Trophoblast cell (in vitro differentiated cells and primary cell): ENCODE measurements at regions not wholly inside any gene's neighbourhood (a gene's known extent, or its start where the extent isn't known, plus 50 kb on each side); places are given as distances from the start of the nearest gene placed in this dataset.

Source experiments
- DNase-seq, 2 donors: peaks; one replicate each; pipeline ENCODE4 v3.0.0-alpha.2; 2016
- H2AFZ ChIP-seq: 2 replicates; pipeline ENCODE4 v1.6.1; 2013; ENCODE audit warnings: low read length, moderate library complexity, mild to moderate bottlenecking; ENCODE audit not compliant: insufficient read depth, poor library complexity
- H2AK5ac ChIP-seq: 2 replicates; pipeline ENCODE4 v1.6.1; 2013; ENCODE audit warnings: mild to moderate bottlenecking, low read length
- H2BK120ac ChIP-seq: 2 replicates; pipeline ENCODE4 v1.6.1; 2013; ENCODE audit warnings: low read length, mild to moderate bottlenecking, moderate library complexity; ENCODE audit not compliant: insufficient read depth, poor library complexity
- H2BK12ac ChIP-seq: 2 replicates; pipeline ENCODE4 v1.6.1; 2013; ENCODE audit warnings: mild to moderate bottlenecking, low read length, moderate library complexity
- H2BK5ac ChIP-seq: 2 replicates; pipeline ENCODE4 v1.6.1; 2013; ENCODE audit warnings: low read length, low read depth, moderate library complexity, mild to moderate bottlenecking; ENCODE audit not compliant: poor library complexity
- H3K14ac ChIP-seq: 2 replicates; pipeline ENCODE4 v1.6.1; 2013; ENCODE audit warnings: mild to moderate bottlenecking, low read length
- H3K18ac ChIP-seq: 2 replicates; pipeline ENCODE4 v1.6.1; 2013; ENCODE audit warnings: mild to moderate bottlenecking, low read length
- H3K23ac ChIP-seq: 2 replicates; pipeline ENCODE4 v1.6.1; 2013; ENCODE audit warnings: low read length
- H3K27ac ChIP-seq: 2 replicates; pipeline ENCODE4 v1.5.1; 2013; ENCODE audit warnings: low read depth, mild to moderate bottlenecking, inconsistent platforms, low read length, moderate library complexity
- H3K27me3 ChIP-seq: 2 replicates; pipeline ENCODE4 v1.6.1; 2013; ENCODE audit warnings: inconsistent platforms, mild to moderate bottlenecking, low read length, moderate library complexity; ENCODE audit not compliant: insufficient read depth
- H3K36me3 ChIP-seq, 2 experiments: 1 replicate in 1 of 2; 2 replicates in 1 of 2; pipeline ENCODE4 v1.6.1; 2013; ENCODE audit warnings: low read length in 2 of 2, mild to moderate bottlenecking in 2 of 2, moderate library complexity in 1 of 2; ENCODE audit not compliant: insufficient read depth in 2 of 2, control insufficient read depth in 1 of 2
- H3K4ac ChIP-seq: 2 replicates; pipeline ENCODE4 v1.6.1; 2013; ENCODE audit warnings: low read depth, mild to moderate bottlenecking, low read length, moderate library complexity
- H3K4me1 ChIP-seq, 2 experiments: 1 replicate in 1 of 2; 2 replicates in 1 of 2; pipeline ENCODE4 v1.6.1; 2013; ENCODE audit warnings: low read length in 2 of 2, mild to moderate bottlenecking in 2 of 2, moderate library complexity in 1 of 2; ENCODE audit not compliant: insufficient read depth in 2 of 2, control insufficient read depth in 1 of 2
- H3K4me2 ChIP-seq: 2 replicates; pipeline ENCODE4 v1.6.1; 2013; ENCODE audit warnings: inconsistent platforms, mild to moderate bottlenecking, low read length, moderate library complexity
- H3K4me3 ChIP-seq: 2 replicates; pipeline ENCODE4 v1.5.1; 2013; ENCODE audit warnings: mild to moderate bottlenecking, low read depth, low read length, inconsistent platforms
- H3K79me1 ChIP-seq: one replicate; pipeline ENCODE4 v1.6.1; 2013; ENCODE audit warnings: low read length
- H3K79me2 ChIP-seq: 2 replicates; pipeline ENCODE4 v1.6.1; 2013; ENCODE audit warnings: low read length, mild to moderate bottlenecking; ENCODE audit not compliant: control insufficient read depth, insufficient read depth, poor library complexity
- H3K9ac ChIP-seq: 2 replicates; pipeline ENCODE4 v1.6.1; 2013; ENCODE audit warnings: mild to moderate bottlenecking, low read length
- H3K9me3 ChIP-seq: 2 replicates; pipeline ENCODE4 v1.6.1; 2013; ENCODE audit warnings: low read depth, mild to moderate bottlenecking, control low read depth, inconsistent platforms, low read length; ENCODE audit not compliant: insufficient read depth
- H4K12ac ChIP-seq: 2 replicates; pipeline ENCODE4 v1.6.1; 2013; ENCODE audit warnings: low read depth, mild to moderate bottlenecking, low read length, moderate library complexity
- H4K8ac ChIP-seq: 2 replicates; pipeline ENCODE4 v1.6.1; 2013; ENCODE audit warnings: low read depth, mild to moderate bottlenecking, low read length, moderate library complexity
- H4K91ac ChIP-seq: one replicate; pipeline ENCODE4 v1.6.1; 2013; ENCODE audit warnings: low read depth, mild to moderate bottlenecking, low read length, moderate library complexity
- WGBS: extraction: QIAGEN DNeasy Blood & Tissue Kit; methylation state at CpG from one replicate; pipeline ENCODE4 v1.1.7; 2013; ENCODE audit warnings: missing lambda C conversion rate; ENCODE audit not compliant: insufficient read length, insufficient coverage; ENCODE audit errors: extremely low coverage; 5-methylcytosine and 5-hydroxymethylcytosine counted together

DNA sequence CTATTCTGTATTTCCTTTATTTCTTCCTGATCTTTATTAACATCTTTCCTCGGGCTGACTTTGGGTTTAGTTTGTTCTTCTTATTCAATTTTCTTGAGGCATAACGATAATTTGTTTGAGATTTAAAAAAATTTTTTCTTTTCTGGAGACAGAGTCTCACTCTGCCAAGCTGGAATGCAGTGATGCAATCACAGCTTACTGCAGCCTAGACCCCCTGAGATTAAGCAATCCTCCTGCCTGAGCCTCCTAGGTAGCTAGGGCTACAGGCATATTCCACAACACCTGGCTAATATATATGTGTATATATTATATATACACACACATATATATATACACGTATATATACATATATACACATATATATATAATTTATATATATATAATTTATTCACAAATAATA, 540.2 kb downstream of the NXPH1 start:
- Histone ChIP-seq H2BK120ac (no peak overlapping the region), H3K27ac (no peak overlapping the region), H3K9me3 (no peaks in the 10 kb centered on the region), H2BK5ac (no peak overlapping the region), H4K8ac (no peak overlapping the region), H3K23ac (no peak overlapping the region), H2BK12ac (no peak overlapping the region), H3K36me3 (no peaks in the 10 kb centered on the region), H3K27me3 (no peaks in the 10 kb centered on the region), H3K4me1 (no peaks in the 10 kb centered on the region), H4K12ac (no peak overlapping the region), H4K91ac (no peak overlapping the region), H3K4ac (no peak overlapping the region), H3K4me2 (no peak overlapping the region), H3K14ac (no peak overlapping the region), H3K9ac (no peak overlapping the region), H3K4me3 (no peak overlapping the region), H3K79me2 (no peaks in the 10 kb centered on the region), H3K79me1 (no peaks in the 10 kb centered on the region), H3K18ac (no peak overlapping the region), H2AK5ac (no peak overlapping the region), H2AFZ (no peak overlapping the region)
- WGBS: no CpG with 5 or more reads among the region's 3 CpGs
- DNase-seq: no peak

DNA sequence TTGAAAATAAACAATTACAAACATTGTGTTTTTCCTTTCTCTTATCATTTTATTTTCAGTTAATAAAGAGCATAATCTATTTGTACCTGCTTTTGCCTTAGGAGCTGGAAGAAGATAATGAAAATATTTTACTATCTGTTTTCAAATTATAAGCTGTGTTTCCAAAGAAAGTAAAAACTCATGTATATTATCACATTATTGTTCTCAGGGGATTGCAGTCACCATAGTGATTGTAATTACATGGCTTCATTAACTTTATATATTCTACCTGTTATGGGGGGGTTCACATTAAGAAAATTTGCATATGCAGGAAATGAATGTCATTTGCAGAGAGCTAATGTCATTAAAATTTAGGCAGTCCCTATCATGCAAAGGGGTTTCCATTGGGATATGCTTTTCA, 542.3 kb downstream of the NXPH1 start:
- Histone ChIP-seq H3K9me3 (no peaks in the 10 kb centered on the region), H2AK5ac (no peak overlapping the region), H3K9ac (no peak overlapping the region), H3K4me3 (no peak overlapping the region), H2BK120ac (no peak overlapping the region), H3K79me1 (no peaks in the 10 kb centered on the region), H3K4ac (no peak overlapping the region), H3K23ac (no peak overlapping the region), H3K79me2 (no peaks in the 10 kb centered on the region), H3K4me2 (no peak overlapping the region), H2BK5ac (no peak overlapping the region), H3K14ac (no peak overlapping the region), H3K27me3 (no peaks in the 10 kb centered on the region), H4K12ac (no peak overlapping the region), H4K91ac (no peak overlapping the region), H3K18ac (no peak overlapping the region), H3K36me3 (no peaks in the 10 kb centered on the region), H2AFZ (no peak overlapping the region), H3K4me1 (no peaks in the 10 kb centered on the region), H3K27ac (no peak overlapping the region), H4K8ac (no peak overlapping the region), H2BK12ac (no peak overlapping the region)
- DNase-seq: no peak

DNA sequence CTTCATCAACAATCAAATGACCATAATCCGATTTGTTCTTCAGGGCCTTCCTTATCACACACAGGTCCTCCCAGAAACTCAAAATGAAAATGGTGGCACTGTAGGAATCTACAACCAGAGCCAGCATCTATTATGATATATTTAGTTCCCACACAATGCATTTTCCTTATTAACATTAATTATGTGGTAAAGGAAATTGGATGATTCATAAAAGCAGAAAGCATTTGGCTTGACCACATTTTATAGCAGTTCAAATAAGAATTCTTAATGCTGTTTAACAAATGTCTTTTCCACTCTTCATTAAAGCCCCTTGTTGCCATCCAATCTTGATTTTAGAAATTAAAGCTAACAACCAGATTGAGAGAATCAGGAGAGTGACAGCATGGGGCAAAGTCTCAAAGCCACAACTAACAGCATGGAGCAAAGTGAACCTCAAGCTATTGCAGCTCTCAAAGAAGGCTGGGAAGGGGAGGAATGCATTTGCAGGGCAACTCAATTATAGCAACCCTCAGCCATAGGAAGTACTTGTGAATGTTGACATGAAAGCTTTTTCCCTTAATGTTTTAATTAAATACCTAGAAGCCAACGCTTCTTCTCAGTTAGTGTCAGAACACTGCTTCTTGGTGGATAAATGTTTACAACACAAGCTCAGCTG, 549.1 kb downstream of the NXPH1 start:
- H3K4me1 ChIP-seq: no peaks in the 10 kb centered on the region
- no peak overlapping the region for H3K14ac ChIP-seq
- H3K9me3 ChIP-seq: no peaks in the 10 kb centered on the region
- no peak overlapping the region for H3K4me3 ChIP-seq
- no peak overlapping the region for H4K12ac ChIP-seq
- H3K18ac ChIP-seq: no peak overlapping the region
- no peaks in the 10 kb centered on the region for H3K79me1 ChIP-seq
- H4K91ac ChIP-seq: no peak overlapping the region
- no peaks in the 10 kb centered on the region for H3K36me3 ChIP-seq
- DNase-seq: no peak
- no peak overlapping the region for H2BK12ac ChIP-seq
- no peak overlapping the region for H3K4ac ChIP-seq
- H3K27me3 ChIP-seq: no peaks in the 10 kb centered on the region
- no peak overlapping the region for H2AK5ac ChIP-seq
- H3K27ac ChIP-seq: no peak overlapping the region
- no peak overlapping the region for H2BK120ac ChIP-seq
- H2BK5ac ChIP-seq: no peak overlapping the region
- no peaks in the 10 kb centered on the region for H3K79me2 ChIP-seq
- H2AFZ ChIP-seq: no peak overlapping the region
- H3K9ac ChIP-seq: no peak overlapping the region
- no peak overlapping the region for H3K4me2 ChIP-seq
- H4K8ac ChIP-seq: no peak overlapping the region
- H3K23ac ChIP-seq: no peak overlapping the region
- WGBS: no CpG with 5 or more reads among the region's 2 CpGs

DNA sequence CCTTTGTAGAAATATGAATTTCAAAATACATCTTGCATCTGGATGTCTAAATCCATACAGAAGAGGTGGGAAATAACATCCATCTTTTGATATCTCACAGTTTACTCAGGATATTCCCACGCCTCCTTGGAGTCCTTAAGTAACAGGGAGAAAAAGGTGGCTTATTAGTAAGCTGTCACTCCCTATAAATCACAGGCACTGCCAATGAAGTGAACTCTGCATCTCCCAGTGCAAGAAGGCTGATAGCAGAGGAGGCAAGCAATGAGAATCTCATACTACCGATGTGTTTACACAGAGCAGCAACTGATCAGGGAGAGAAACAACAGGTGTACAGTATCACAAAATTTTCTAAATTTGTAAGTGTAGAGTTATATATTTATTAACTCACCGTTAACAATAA, 551.8 kb downstream of the NXPH1 start:
- Histone ChIP-seq H2BK12ac (no peak overlapping the region), H4K12ac (no peak overlapping the region), H4K8ac (no peak overlapping the region), H3K14ac (no peak overlapping the region), H3K27me3 (no peaks in the 10 kb centered on the region), H3K79me1 (no peaks in the 10 kb centered on the region), H2AFZ (no peak overlapping the region), H3K9me3 (no peaks in the 10 kb centered on the region), H3K4me2 (no peak overlapping the region), H3K79me2 (no peaks in the 10 kb centered on the region), H3K27ac (no peak overlapping the region), H3K4ac (no peak overlapping the region), H2BK120ac (no peak overlapping the region), H2AK5ac (no peak overlapping the region), H4K91ac (no peak overlapping the region), H3K9ac (no peak overlapping the region), H3K23ac (no peak overlapping the region), H3K36me3 (no peaks in the 10 kb centered on the region), H2BK5ac (no peak overlapping the region), H3K18ac (no peak overlapping the region), H3K4me3 (no peak overlapping the region), H3K4me1 (no peaks in the 10 kb centered on the region)
- no CpG with 5 or more reads among the region's 3 CpGs for WGBS
- no peak for DNase-seq
